Loucy (cell line): ENCODE measurements at regions not wholly inside any gene's neighbourhood (a gene's known extent, or its start where the extent isn't known, plus 50 kb on each side); places are given as distances from the start of the nearest gene placed in this dataset.

Experiments
- CTCF ChIP-seq: fragments of 200-600 bp; sonication (generic); conservative IDR thresholded peaks from 2 replicates; pipeline ENCODE4 v1.5.1; 2014; ENCODE audit warnings: mild to moderate bottlenecking, antibody characterized with exemption, low read length
- EZH2phosphoT487 ChIP-seq: fragments of 200-600 bp; IDR thresholded peaks from 2 replicates; pipeline ENCODE4 v1.6.1; 2018; ENCODE audit warnings: antibody characterized with exemption, mild to moderate bottlenecking, moderate library complexity, borderline replicate concordance

DNA sequence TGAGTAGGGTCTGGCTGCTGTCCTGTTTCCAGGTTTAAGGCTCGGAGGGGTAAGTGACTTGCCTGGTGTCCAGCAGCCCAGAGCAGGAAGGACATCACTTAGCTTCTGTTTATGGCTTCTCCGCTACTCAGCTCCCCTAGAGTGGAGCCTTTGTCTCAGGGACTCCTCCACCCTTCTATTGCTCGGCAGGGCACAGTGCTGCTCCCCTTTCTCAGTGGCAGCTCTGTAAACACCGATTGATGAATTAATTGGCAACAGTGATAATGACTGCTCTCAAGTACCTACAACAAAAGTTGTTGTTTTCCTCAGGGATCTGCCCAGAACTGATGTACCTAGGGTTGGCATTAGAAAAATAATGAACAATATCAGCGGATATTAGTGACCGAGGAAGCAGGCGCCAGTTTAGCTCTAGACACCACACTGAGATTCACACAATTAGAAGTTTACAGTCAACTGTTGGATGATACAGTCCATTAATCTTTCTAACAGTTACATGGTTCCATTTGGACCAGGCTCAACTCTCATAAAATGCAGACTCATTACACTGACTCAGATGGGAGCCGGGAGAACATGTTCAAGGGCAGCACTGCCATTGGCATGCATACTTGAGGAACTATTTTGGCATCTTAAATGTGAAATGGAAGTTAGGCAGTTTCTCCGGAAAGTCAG, 265.7 kb downstream of the MTX2 start:
- TF ChIP-seq CTCF (no peak), EZH2phosphoT487 (no peak)
